WTC11 (cell line): ENCODE measurements at regions not wholly inside any gene's neighbourhood (a gene's known extent, or its start where the extent isn't known, plus 50 kb on each side); places are given as distances from the start of the nearest gene placed in this dataset.

ENCODE experiments used
- ATAC-seq: fragments of 200-7000 bp; cut with Tn5 transposase; 2 replicates; pipeline ENCODE4 v1.10.0; 2021; ENCODE audit warnings: mild to moderate bottlenecking, moderate library complexity
- CTCF ChIA-PET: fragments of 300-600 bp; sonication (Branson Sonifier 250); formaldehyde crosslinking; loops from one replicate; lab custom pipeline; 2021; ENCODE audit warnings: antibody characterized with exemption; lab: Charles Lee
- POLR2A ChIA-PET: fragments of 350-600 bp; sonication (Branson Sonifier 250); formaldehyde crosslinking; loops from one replicate; lab custom pipeline; 2021; ENCODE audit warnings: antibody characterized with exemption; lab: Charles Lee
- DNase-seq: peaks from one replicate; pipeline ENCODE4 v3.0.0; 2021; ENCODE audit warnings: low spot score
- H3K27ac Mint-ChIP-seq: 2 replicates; pipeline ENCODE4 v1.8.0; 2021; ENCODE audit warnings: mixed read lengths
- H3K27me3 Mint-ChIP-seq: 2 replicates; pipeline ENCODE4 v1.8.0; 2021; ENCODE audit warnings: low read depth, mild to moderate bottlenecking, moderate library complexity, mixed read lengths
- H3K36me3 Mint-ChIP-seq: 2 replicates; pipeline ENCODE4 v1.8.0; 2021; ENCODE audit warnings: mixed read lengths
- H3K4me1 Mint-ChIP-seq: 2 replicates; pipeline ENCODE4 v1.8.0; 2022; ENCODE audit warnings: mixed read lengths
- H3K4me3 Mint-ChIP-seq: 2 replicates; pipeline ENCODE4 v1.8.0; 2021; ENCODE audit warnings: mild to moderate bottlenecking, moderate library complexity, mixed read lengths
- H3K9me3 Mint-ChIP-seq: 2 replicates; pipeline ENCODE4 v1.8.0; 2021; ENCODE audit warnings: mixed read lengths
- AFF4 ChIP-seq: sonication (generic); formaldehyde crosslinking; IDR thresholded peaks from 2 replicates; pipeline ENCODE4 v1.8.1; 2023; ENCODE audit warnings: mild to moderate bottlenecking, missing genetic modification reagents, borderline replicate concordance
- ATF2 ChIP-seq: sonication (generic); formaldehyde crosslinking; IDR thresholded peaks from 2 replicates; pipeline ENCODE4 v1.8.1; 2022; ENCODE audit warnings: low read depth, missing genetic modification reagents, borderline replicate concordance
- ATF3 ChIP-seq: sonication (generic); formaldehyde crosslinking; conservative IDR thresholded peaks from 2 replicates; pipeline ENCODE4 v1.8.1; 2022; ENCODE audit warnings: mild to moderate bottlenecking, missing genetic modification reagents
- E2F1 ChIP-seq: sonication (generic); formaldehyde crosslinking; IDR thresholded peaks from 2 replicates; pipeline ENCODE4 v1.8.0; 2022; ENCODE audit warnings: mild to moderate bottlenecking, missing genetic modification reagents
- JAZF1 ChIP-seq: fragments of 250-450 bp; sonication (Bioruptor Pico); IDR thresholded peaks from 2 replicates; pipeline ENCODE4 v1.9.0; 2021; ENCODE audit warnings: moderate library complexity, mild to moderate bottlenecking, inconsistent platforms
- NR1H2 ChIP-seq: sonication (generic); formaldehyde crosslinking; IDR thresholded peaks from 2 replicates; pipeline ENCODE4 v1.9.0; 2021; ENCODE audit warnings: mild to moderate bottlenecking, moderate library complexity, missing genetic modification reagents
- NR3C1 ChIP-seq: sonication (generic); formaldehyde crosslinking; conservative IDR thresholded peaks from 2 replicates; pipeline ENCODE4 v1.8.1; 2023; ENCODE audit warnings: low read depth, mild to moderate bottlenecking, missing genetic modification reagents
- SMAD3 ChIP-seq: sonication (generic); formaldehyde crosslinking; IDR thresholded peaks from 2 replicates; pipeline ENCODE4 v1.8.0; 2022; ENCODE audit warnings: missing genetic modification reagents, mild to moderate bottlenecking, borderline replicate concordance
- STAT6 ChIP-seq: sonication (generic); formaldehyde crosslinking; conservative IDR thresholded peaks from 2 replicates; pipeline ENCODE4 v1.8.1; 2023; ENCODE audit warnings: mild to moderate bottlenecking, low read depth, missing genetic modification reagents, moderate library complexity
- ZBTB43 ChIP-seq: sonication (generic); formaldehyde crosslinking; IDR thresholded peaks from 2 replicates; pipeline ENCODE4 v1.8.1; 2023; ENCODE audit warnings: mild to moderate bottlenecking, missing genetic modification reagents
- ZNF281 ChIP-seq: sonication (generic); formaldehyde crosslinking; IDR thresholded peaks from 2 replicates; pipeline ENCODE4 v1.8.0; 2023; ENCODE audit warnings: mild to moderate bottlenecking, missing genetic modification reagents
- ZNF317 ChIP-seq: sonication (generic); formaldehyde crosslinking; IDR thresholded peaks from 2 replicates; pipeline ENCODE4 v1.8.1; 2023; ENCODE audit warnings: low read depth, mild to moderate bottlenecking, moderate library complexity, missing genetic modification reagents, borderline replicate concordance
- ZNF671 ChIP-seq: fragments of 250-450 bp; sonication (Bioruptor Pico); IDR thresholded peaks from 2 replicates; pipeline ENCODE4 v1.8.0; 2021; ENCODE audit warnings: mild to moderate bottlenecking
- ZSCAN18 ChIP-seq: fragments of 250-450 bp; sonication (Bioruptor Pico); IDR thresholded peaks from 2 replicates; pipeline ENCODE4 v2.1.2; 2022; ENCODE audit warnings: mild to moderate bottlenecking, moderate library complexity

- no peak overlapping the region for H3K4me3 Mint-ChIP-seq
- CTCF ChIA-PET: interaction anchor here (2.7 kb wide), 1 partner anchor 8 kb away, joined by 12 read pairs; no protein-coding TSS in a partner anchor
- ATAC-seq (no peak), DNase-seq (no peak)
- H3K4me1 Mint-ChIP-seq: peaks cover 3% of the 10 kb centered on the region
- no peak for TF ChIP-seq ATF3 (CRISPR knock-in tag)
- no peak for TF ChIP-seq ZBTB43 (CRISPR knock-in tag)
- no peak for TF ChIP-seq STAT6 (CRISPR knock-in tag)
- TF ChIP-seq NR1H2: no peak
- TF ChIP-seq ZNF671 (CRISPR knock-in tag): no peak
- TF ChIP-seq AFF4 (CRISPR knock-in tag): no peak
- TF ChIP-seq NR3C1 (CRISPR knock-in tag): no peak
- no peak for TF ChIP-seq ZNF281 (CRISPR knock-in tag)
- no peak for TF ChIP-seq ZNF317 (CRISPR knock-in tag)
- no peak for TF ChIP-seq ZSCAN18
- no peak for TF ChIP-seq SMAD3 (CRISPR knock-in tag)
- TF ChIP-seq E2F1 (CRISPR knock-in tag): no peak
- TF ChIP-seq JAZF1 (CRISPR knock-in tag): no peak
- TF ChIP-seq ATF2 (CRISPR knock-in tag): no peak
- H3K27me3 Mint-ChIP-seq: no peaks in the 10 kb centered on the region
- H3K9me3 Mint-ChIP-seq: no peaks in the 10 kb centered on the region
- no peak overlapping the region for H3K27ac Mint-ChIP-seq
- H3K36me3 Mint-ChIP-seq: no peaks in the 10 kb centered on the region
- POLR2A ChIA-PET: no interaction called here
Measured at GRCh38 chr12:97968641-97969197, 506.1 kb downstream of the RMST start.
